H1 (cell line): ENCODE measurements at regions not wholly inside any gene's neighbourhood (a gene's known extent, or its start where the extent isn't known, plus 50 kb on each side); places are given as distances from the start of the nearest gene placed in this dataset.

Experiments
- E2F6 ChIP-seq: IDR thresholded peaks from 2 replicates; pipeline ENCODE4 v1.6.1; 2012; ENCODE audit warnings: inconsistent platforms
- GTF2F1 ChIP-seq: IDR thresholded peaks from 2 replicates; pipeline ENCODE4 v1.6.1; 2012; ENCODE audit warnings: low read depth, low read length, improper control_type of control experiment, borderline replicate concordance

DNA sequence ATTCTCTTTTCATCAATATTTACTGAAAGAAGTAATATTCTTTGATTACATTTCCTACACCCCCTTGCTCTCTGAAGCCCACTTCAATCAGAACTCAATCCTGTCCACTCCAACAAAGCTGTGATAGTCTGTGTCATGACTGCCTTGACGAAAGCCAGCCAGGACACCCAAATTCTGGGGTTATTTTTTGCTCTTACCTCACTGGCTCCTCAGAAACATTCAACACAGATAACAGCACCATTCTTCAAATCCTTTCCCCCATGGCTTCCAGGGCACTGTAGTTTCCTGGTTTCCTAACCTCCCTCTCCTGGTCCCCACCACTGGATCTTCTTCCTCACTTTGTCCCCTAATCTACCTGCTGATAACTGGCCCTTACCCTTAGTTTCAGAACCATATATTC is 106.1 kb upstream of the FER start (continued):
- TF ChIP-seq GTF2F1 (no peak), E2F6 (no peak)
